ENCODE measurements at regions not wholly inside any gene's neighbourhood (a gene's known extent, or its start where the extent isn't known, plus 50 kb on each side); places are given as distances from the start of the nearest gene placed in this dataset.

DNA sequence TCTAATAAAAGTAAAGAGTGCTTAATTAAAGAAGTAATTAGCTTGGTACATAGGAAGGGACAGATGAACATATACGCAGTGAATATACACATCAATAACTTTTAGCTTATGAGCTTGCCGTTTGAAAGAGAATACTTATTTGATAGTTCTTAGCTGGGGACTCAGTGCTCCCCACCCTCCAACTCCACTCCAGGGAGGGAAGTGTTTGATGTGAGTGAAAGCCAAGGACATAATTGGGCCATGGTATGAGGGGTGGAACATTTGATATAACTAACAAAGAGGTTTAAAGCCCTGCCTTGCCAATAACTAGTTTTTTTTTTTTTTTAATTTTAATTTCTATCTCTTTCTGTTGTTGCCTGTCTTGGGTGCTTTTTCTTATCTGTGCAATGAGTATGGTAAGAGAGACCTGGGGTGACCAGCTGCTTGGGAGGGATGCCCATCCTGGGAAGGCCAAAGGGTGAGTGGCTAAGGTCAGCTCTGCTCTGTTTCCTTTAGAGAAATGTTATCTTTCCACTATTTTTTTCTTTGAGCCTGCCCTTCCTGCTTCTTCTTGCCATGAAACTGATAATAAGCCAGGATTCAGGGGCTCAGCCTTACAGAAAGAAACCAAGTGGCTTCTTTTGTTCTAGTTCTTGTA lies 132.8 kb upstream of the CPSF6 start:
- no peak for DNase-seq (ENCODE audit: low read depth)
- H3K4me3 ChIP-seq (ENCODE audit: control insufficient read depth, low read depth, low read length) = no peak overlapping the region
- TF ChIP-seq, protein P1, sequence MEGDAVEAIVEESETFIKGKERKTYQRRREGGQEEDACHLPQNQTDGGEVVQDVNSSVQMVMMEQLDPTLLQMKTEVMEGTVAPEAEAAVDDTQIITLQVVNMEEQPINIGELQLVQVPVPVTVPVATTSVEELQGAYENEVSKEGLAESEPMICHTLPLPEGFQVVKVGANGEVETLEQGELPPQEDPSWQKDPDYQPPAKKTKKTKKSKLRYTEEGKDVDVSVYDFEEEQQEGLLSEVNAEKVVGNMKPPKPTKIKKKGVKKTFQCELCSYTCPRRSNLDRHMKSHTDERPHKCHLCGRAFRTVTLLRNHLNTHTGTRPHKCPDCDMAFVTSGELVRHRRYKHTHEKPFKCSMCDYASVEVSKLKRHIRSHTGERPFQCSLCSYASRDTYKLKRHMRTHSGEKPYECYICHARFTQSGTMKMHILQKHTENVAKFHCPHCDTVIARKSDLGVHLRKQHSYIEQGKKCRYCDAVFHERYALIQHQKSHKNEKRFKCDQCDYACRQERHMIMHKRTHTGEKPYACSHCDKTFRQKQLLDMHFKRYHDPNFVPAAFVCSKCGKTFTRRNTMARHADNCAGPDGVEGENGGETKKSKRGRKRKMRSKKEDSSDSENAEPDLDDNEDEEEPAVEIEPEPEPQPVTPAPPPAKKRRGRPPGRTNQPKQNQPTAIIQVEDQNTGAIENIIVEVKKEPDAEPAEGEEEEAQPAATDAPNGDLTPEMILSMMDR (IDR thresholded peaks at IDR 0.05; ENCODE audit: control insufficient read depth, insufficient read depth, low read depth, low read length, missing control alignments) = no peak

DNA sequence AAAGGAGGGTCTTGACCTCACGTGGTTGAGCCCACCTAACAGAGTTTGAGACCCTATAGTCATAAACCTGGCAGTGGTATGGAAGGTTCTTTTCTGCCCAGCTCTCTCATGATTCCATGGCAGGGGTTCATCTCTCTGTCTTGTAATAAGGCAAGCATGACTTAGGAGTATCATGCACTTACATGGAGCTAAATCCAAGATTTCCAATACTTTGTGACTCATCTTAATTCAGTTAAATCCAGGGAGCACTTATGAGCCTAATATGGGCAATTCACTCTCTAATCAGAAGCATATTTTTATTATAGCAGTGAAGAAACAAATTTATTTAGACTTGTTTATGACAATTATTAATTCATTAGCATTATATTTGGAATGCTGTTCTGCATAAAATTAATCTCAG lies 131.8 kb upstream of the CPSF6 start:
- H3K4me3 ChIP-seq (ENCODE audit: control insufficient read depth, low read depth, low read length) = no peak overlapping the region
- TF ChIP-seq, protein P1 (IDR thresholded peaks at IDR 0.05; ENCODE audit: control insufficient read depth, insufficient read depth, low read depth, low read length, missing control alignments) = no peak
- no peak for DNase-seq (ENCODE audit: low read depth)

DNA sequence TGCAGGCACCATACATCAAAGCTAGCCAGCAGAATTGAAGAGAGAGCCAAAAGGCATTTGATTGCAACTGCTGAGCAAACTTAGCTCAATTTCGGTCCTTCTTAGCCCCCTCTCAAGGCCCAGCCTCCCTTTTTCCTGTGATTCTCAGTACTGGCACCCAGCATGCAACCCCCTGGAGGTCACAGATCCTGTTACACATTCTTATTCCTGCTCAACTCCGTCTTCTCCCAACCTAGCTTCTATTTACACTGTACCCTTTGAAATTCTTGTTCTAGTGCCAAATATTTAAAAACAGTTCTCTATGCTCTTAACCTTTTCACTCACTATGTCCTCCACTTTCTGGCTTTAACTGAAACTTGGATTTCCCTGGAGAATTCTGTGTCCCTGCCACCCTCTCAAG lies 131.3 kb upstream of the CPSF6 start:
- TF ChIP-seq, protein P1 (IDR thresholded peaks at IDR 0.05; ENCODE audit: control insufficient read depth, insufficient read depth, low read depth, low read length, missing control alignments) = no peak
- H3K4me3 ChIP-seq (ENCODE audit: control insufficient read depth, low read depth, low read length) = no peak overlapping the region

DNA sequence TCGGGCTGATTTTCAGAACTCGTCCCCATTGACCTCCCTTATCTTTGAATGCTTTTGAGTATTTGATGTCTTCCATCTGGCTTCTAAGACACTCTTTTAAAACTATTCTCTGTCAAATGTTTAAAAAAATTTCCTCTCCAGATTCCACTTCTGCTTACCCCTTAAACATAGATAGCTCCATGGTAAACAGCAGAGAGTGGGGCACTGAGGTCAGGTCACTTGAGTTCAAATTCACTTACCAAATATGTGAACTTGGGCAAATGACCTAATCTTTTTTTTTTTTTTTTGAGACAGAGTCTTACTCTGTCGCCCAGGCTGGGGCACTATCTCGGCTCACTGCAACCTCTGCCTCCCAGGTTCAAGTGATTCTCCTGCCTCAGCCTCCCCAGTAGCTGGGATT lies 126.8 kb upstream of the CPSF6 start:
- H3K4me3 ChIP-seq (ENCODE audit: control insufficient read depth, low read depth, low read length) = no peak overlapping the region
- DNase-seq (ENCODE audit: low read depth) = no peak
- TF ChIP-seq, protein P1 (IDR thresholded peaks at IDR 0.05; ENCODE audit: control insufficient read depth, insufficient read depth, low read depth, low read length, missing control alignments) = no peak

More for the DNA sequence above, 131.3 kb upstream of the CPSF6 start:
- DNase-seq (ENCODE audit: low read depth) = no peak

DNA sequence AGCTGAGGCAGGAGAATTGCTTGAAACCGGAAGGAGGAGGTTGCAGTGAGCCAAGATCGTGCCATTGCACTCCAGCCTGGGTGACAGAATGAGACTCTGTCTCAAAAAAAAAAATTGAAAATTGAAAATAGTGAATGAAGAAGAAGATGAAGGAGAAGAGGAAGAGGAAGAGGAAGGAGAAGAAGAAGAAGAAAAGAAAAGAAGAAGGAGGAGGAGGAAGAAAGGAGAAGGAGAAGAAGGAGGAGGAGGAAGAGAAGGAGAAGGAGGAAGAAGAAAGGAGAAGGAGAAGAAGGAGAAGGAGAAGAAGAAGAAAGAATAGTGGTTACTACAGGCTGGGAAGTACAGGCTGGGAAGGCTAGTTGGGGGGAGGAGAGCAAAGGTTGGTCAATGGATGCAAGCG lies 124.3 kb upstream of the CPSF6 start:
- TF ChIP-seq, protein P1 (IDR thresholded peaks at IDR 0.05; ENCODE audit: control insufficient read depth, insufficient read depth, low read depth, low read length, missing control alignments) = no peak
- DNase-seq (ENCODE audit: low read depth) = no peak
- no peak overlapping the region for H3K4me3 ChIP-seq (ENCODE audit: control insufficient read depth, low read depth, low read length)

DNA sequence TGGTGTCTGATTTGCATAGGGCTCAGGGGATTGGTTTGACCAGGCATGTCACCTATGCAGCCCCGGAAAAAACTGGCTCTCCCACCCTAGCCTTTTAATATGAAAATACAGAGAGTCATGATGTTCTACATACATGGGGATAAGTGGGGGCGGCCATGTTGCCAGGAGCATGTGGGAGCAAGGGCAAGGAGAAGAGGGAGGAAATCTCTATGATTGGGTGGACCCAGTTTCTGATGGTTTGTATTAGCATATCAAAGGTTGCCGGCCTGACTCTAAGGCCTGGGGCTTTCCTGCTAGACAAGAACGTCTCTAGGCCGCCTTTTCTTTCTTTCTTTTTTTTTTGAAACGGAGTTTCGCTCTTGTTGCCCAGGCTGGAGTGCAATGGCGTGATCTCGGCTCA lies 123.4 kb upstream of the CPSF6 start:
- TF ChIP-seq, protein P1 (IDR thresholded peaks at IDR 0.05; ENCODE audit: control insufficient read depth, insufficient read depth, low read depth, low read length, missing control alignments) = no peak
- DNase-seq (ENCODE audit: low read depth) = no peak
- H3K4me3 ChIP-seq (ENCODE audit: control insufficient read depth, low read depth, low read length) = no peak overlapping the region
